ENCODE measurements at regions not wholly inside any gene's neighbourhood (a gene's known extent, or its start where the extent isn't known, plus 50 kb on each side); places are given as distances from the start of the nearest gene placed in this dataset.

DNA sequence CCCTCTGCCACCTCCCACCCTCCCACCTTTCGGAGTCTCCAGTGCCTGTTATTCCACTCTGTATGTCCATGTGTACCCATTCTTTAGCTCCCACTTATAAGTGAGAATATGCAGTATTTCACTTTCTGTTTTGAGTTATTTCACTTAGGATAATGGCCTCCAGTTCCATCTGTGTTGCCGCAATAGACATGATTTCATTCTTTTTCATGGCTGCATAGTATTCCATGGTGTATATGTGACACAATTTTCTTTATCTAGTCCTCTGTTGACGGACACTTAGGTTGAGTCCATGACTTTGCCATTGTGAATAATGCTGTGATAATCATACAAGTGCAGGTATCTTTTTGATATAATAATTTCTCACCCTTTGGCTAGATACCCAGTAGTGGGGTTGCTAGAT is 91.0 kb upstream of the UBE3A start:
- TF ChIP-seq, protein P1, sequence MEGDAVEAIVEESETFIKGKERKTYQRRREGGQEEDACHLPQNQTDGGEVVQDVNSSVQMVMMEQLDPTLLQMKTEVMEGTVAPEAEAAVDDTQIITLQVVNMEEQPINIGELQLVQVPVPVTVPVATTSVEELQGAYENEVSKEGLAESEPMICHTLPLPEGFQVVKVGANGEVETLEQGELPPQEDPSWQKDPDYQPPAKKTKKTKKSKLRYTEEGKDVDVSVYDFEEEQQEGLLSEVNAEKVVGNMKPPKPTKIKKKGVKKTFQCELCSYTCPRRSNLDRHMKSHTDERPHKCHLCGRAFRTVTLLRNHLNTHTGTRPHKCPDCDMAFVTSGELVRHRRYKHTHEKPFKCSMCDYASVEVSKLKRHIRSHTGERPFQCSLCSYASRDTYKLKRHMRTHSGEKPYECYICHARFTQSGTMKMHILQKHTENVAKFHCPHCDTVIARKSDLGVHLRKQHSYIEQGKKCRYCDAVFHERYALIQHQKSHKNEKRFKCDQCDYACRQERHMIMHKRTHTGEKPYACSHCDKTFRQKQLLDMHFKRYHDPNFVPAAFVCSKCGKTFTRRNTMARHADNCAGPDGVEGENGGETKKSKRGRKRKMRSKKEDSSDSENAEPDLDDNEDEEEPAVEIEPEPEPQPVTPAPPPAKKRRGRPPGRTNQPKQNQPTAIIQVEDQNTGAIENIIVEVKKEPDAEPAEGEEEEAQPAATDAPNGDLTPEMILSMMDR (conservative IDR thresholded peaks at IDR 0.05; ENCODE audit: low read length): no peak
- TF ChIP-seq EZH2phosphoT487 (IDR thresholded peaks at IDR 0.05; ENCODE audit: borderline replicate concordance): no peak

Data from Loucy (cell line).